Mesendoderm (in vitro differentiated cells): ENCODE measurements at regions not wholly inside any gene's neighbourhood (a gene's known extent, or its start where the extent isn't known, plus 50 kb on each side); places are given as distances from the start of the nearest gene placed in this dataset. TPM values are rescaled to one million over a fixed set of nuclear protein-coding genes. Genes with fewer than 3 reads are reported as not detected.
"Not testable (repeated sequence)": the region's sequence is repeated elsewhere in the genome, so short reads cannot be mapped to it uniquely, and the experiment has no call there.

Experiments
- DNase-seq: peaks from one replicate; pipeline ENCODE4 v3.0.0; 2013
- H2AK5ac ChIP-seq: 2 replicates; pipeline ENCODE4 v1.6.1; 2013; ENCODE audit warnings: low read length, inconsistent platforms
- H2BK120ac ChIP-seq: 2 replicates; pipeline ENCODE4 v1.6.1; 2013; ENCODE audit warnings: low read depth, mild to moderate bottlenecking, low read length, moderate library complexity, mixed read lengths
- H2BK15ac ChIP-seq: replicated peaks from 2 replicates; pipeline ENCODE4 v1.6.1; 2013; ENCODE audit warnings: low read depth, mild to moderate bottlenecking, moderate library complexity
- H2BK5ac ChIP-seq: 2 replicates; pipeline ENCODE4 v1.6.1; 2013; ENCODE audit warnings: low read length, inconsistent platforms
- H3K18ac ChIP-seq: 2 replicates; pipeline ENCODE4 v1.6.1; 2013; ENCODE audit warnings: mild to moderate bottlenecking, low read length, mixed read lengths
- H3K23ac ChIP-seq: one replicate; pipeline ENCODE4 v1.6.1; 2013; ENCODE audit warnings: low read length
- H3K27ac ChIP-seq: 2 replicates; pipeline ENCODE4 v1.5.1; 2013; ENCODE audit warnings: low read depth, mild to moderate bottlenecking, inconsistent platforms, low read length, moderate library complexity
- H3K27me3 ChIP-seq: 2 replicates; pipeline ENCODE4 v1.6.1; 2013; ENCODE audit warnings: low read length, control low read depth, mild to moderate bottlenecking, inconsistent platforms; ENCODE audit not compliant: insufficient read depth, poor library complexity
- H3K36me3 ChIP-seq: 2 replicates; pipeline ENCODE4 v1.6.1; 2013; ENCODE audit warnings: low read length, inconsistent platforms; ENCODE audit not compliant: control insufficient read depth, insufficient read depth
- H3K4ac ChIP-seq: one replicate; pipeline ENCODE4 v1.6.1; 2013; ENCODE audit warnings: low read depth, mild to moderate bottlenecking, low read length, moderate library complexity
- H3K4me1 ChIP-seq: 2 replicates; pipeline ENCODE4 v1.6.1; 2013; ENCODE audit warnings: low read depth, low read length, inconsistent platforms; ENCODE audit not compliant: control insufficient read depth
- H3K4me2 ChIP-seq: 2 replicates; pipeline ENCODE4 v1.6.1; 2013; ENCODE audit warnings: low read length
- H3K4me3 ChIP-seq: 2 replicates; pipeline ENCODE4 v1.5.1; 2013; ENCODE audit warnings: mild to moderate bottlenecking, low read length
- H3K56ac ChIP-seq: one replicate; pipeline ENCODE4 v1.6.1; 2013; ENCODE audit warnings: low read length
- H3K79me1 ChIP-seq: 2 replicates; pipeline ENCODE4 v1.6.1; 2013; ENCODE audit warnings: low read length, inconsistent platforms
- H3K79me2 ChIP-seq: 2 replicates; pipeline ENCODE4 v1.6.1; 2013; ENCODE audit warnings: mild to moderate bottlenecking, low read length; ENCODE audit not compliant: control insufficient read depth, insufficient read depth
- H3K9ac ChIP-seq: 2 replicates; pipeline ENCODE4 v1.6.1; 2013; ENCODE audit warnings: low read length, inconsistent platforms
- H4K5ac ChIP-seq: one replicate; pipeline ENCODE4 v1.6.1; 2013; ENCODE audit warnings: low read length
- H4K8ac ChIP-seq: one replicate; pipeline ENCODE4 v1.6.1; 2013; ENCODE audit warnings: low read depth, mild to moderate bottlenecking, control low read depth, low read length, moderate library complexity
- WGBS: extraction: QIAGEN DNeasy Blood & Tissue Kit; methylation state at CpG from one replicate; pipeline ENCODE4 v1.1.7; 2013; ENCODE audit warnings: low lambda C conversion rate, missing lambda C conversion rate; ENCODE audit not compliant: insufficient coverage; ENCODE audit errors: extremely low coverage; 5-methylcytosine and 5-hydroxymethylcytosine counted together
- small RNA-seq: library from polyadenylated mRNA; stranded (forward); fragments of <200 nt; extraction: miRNeasy Mini kit (QIAGEN cat#:217004); gene quantifications from one replicate; pipeline ENCODE3, GENCODE V24; 2013; ENCODE audit not compliant: insufficient read depth

GRCh38 chr12:79990509-79991338, 55.8 kb upstream of the PPP1R12A start:
- H3K18ac ChIP-seq, H3K4ac ChIP-seq, H3K4me2 ChIP-seq, DNase-seq, H2BK5ac ChIP-seq, H3K36me3 ChIP-seq, H2BK15ac ChIP-seq, H2BK120ac ChIP-seq, H3K4me1 ChIP-seq, H3K9ac ChIP-seq, H3K79me1 ChIP-seq, H3K56ac ChIP-seq, H4K8ac ChIP-seq, H3K27ac ChIP-seq, H4K5ac ChIP-seq, H2AK5ac ChIP-seq, H3K27me3 ChIP-seq, H3K23ac ChIP-seq, H3K79me2 ChIP-seq, H3K4me3 ChIP-seq: not testable (repeated sequence)
- WGBS: no CpG with 5 or more reads among the region's 10 CpGs

GRCh38 chr12:79988368-79988767, 53.5 kb upstream of the PPP1R12A start:
- no peaks in the 10 kb centered on the region for H3K79me2 ChIP-seq
- DNase-seq: no peak
- no peaks in the 10 kb centered on the region for H3K4me1 ChIP-seq

GRCh38 chr12:79987731-79988130, 52.8 kb upstream of the PPP1R12A start:
- Histone ChIP-seq H3K4me3 (no peak overlapping the region), H3K27me3 (no peaks in the 10 kb centered on the region), H3K79me2 (no peaks in the 10 kb centered on the region), H4K8ac (no peak overlapping the region), H3K9ac (no peak overlapping the region), H2BK120ac (no peak overlapping the region), H4K5ac (no peak overlapping the region), H3K23ac (no peak overlapping the region), H3K4me2 (no peak overlapping the region), H3K79me1 (no peaks in the 10 kb centered on the region), H3K27ac (no peak overlapping the region), H3K4ac (no peak overlapping the region), H2AK5ac (no peak overlapping the region), H3K4me1 (no peaks in the 10 kb centered on the region), H3K56ac (no peak overlapping the region), H2BK5ac (no peak overlapping the region), H3K18ac (no peak overlapping the region), H2BK15ac (no peak overlapping the region), H3K36me3 (no peaks in the 10 kb centered on the region)
- DNase-seq: no peak
- no CpG with 5 or more reads among the region's 2 CpGs for WGBS

More at GRCh38 chr12:79988368-79988767, 53.5 kb upstream of the PPP1R12A start:
- H3K4me3 ChIP-seq: no peak overlapping the region
- no peak overlapping the region for H3K4ac ChIP-seq
- H3K56ac ChIP-seq: no peak overlapping the region
- H4K8ac ChIP-seq: no peak overlapping the region
- H4K5ac ChIP-seq: no peak overlapping the region
- H3K4me2 ChIP-seq: no peak overlapping the region
- H3K79me1 ChIP-seq: no peaks in the 10 kb centered on the region
- H3K9ac ChIP-seq: no peak overlapping the region
- H2BK5ac ChIP-seq: no peak overlapping the region
- no peaks in the 10 kb centered on the region for H3K27me3 ChIP-seq
- H2AK5ac ChIP-seq: no peak overlapping the region
- H3K27ac ChIP-seq: no peak overlapping the region
- H3K23ac ChIP-seq: no peak overlapping the region
- no peak overlapping the region for H3K18ac ChIP-seq
- no peaks in the 10 kb centered on the region for H3K36me3 ChIP-seq
- H2BK15ac ChIP-seq: no peak overlapping the region
- H2BK120ac ChIP-seq: no peak overlapping the region

Small RNA genes in the stretch of these regions (small RNA-seq; reads per million reads assigned to genes)
- not detected for gene SNRPGP20
